ENCODE measurements at regions not wholly inside any gene's neighbourhood (a gene's known extent, or its start where the extent isn't known, plus 50 kb on each side); places are given as distances from the start of the nearest gene placed in this dataset.
"Not testable (repeated sequence)": the region's sequence is repeated elsewhere in the genome, so short reads cannot be mapped to it uniquely, and the experiment has no call there.

DNA sequence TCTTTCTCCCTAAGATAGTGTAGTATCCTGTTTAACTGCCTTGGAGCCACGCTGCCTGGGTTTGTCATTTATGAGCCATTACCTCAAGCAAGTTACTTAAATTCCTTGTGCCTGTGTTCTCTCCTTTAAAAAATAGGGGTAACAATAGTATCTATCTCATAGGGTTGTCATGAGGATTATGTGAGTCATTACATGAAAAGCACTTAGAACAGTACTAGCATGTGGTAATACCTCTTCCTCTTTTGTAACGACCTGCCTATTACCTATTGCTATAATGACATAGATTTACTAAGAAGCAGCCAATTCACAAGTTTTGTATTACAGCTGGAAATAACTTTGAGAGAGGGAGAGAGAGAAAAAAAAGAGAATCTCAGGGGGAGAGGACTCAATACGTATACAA lies 834.7 kb downstream of the RAPGEF2 start:
- WGBS, 3 donors, result 71 to 73% (median 72%) methylated on average over 3 of the region's 3 CpGs
- Histone ChIP-seq H3K36me3 (ENCODE audit: insufficient read depth in 1 of 2, low read depth in 1 of 2) (no peaks in the 10 kb centered on the region), H3K4me1 (no peaks in the 10 kb centered on the region), H3K4me3 (no peak overlapping the region), H3K9me3 (no peaks in the 10 kb centered on the region), H3K27ac (no peak overlapping the region), H3K27me3 (ENCODE audit: insufficient read depth in 3 of 3, low read length in 2 of 3) (no peaks in the 10 kb centered on the region)
- ATAC-seq (no peak), DNase-seq (no peak)
- intact Hi-C loops (cut with DNase I), result no loop called here
- TF ChIP-seq CTCF (IDR thresholded peaks at IDR 0.05), result no peak

- ATAC-seq; H3K27me3 ChIP-seq (ENCODE audit: insufficient read depth in 3 of 3, low read length in 2 of 3); H3K4me1 ChIP-seq; DNase-seq; intact Hi-C loops (cut with DNase I); H3K9me3 ChIP-seq; H3K27ac ChIP-seq; H3K4me3 ChIP-seq; H3K36me3 ChIP-seq (ENCODE audit: insufficient read depth in 1 of 2, low read depth in 1 of 2): not testable (repeated sequence)
- 91 to 96% (median 92%) methylated on average over 10 to 24 of the region's 25 CpGs for WGBS, 3 donors
Observed at GRCh38 chr4:159939681-159940080, 836.8 kb downstream of the RAPGEF2 start.

GRCh38 chr4:159941076-159941475 lies 838.2 kb downstream of the RAPGEF2 start:
- Histone ChIP-seq H3K9me3 (no peaks in the 10 kb centered on the region), H3K27me3 (ENCODE audit: insufficient read depth in 3 of 3, low read length in 2 of 3) (no peaks in the 10 kb centered on the region), H3K36me3 (ENCODE audit: insufficient read depth in 1 of 2, low read depth in 1 of 2) (no peaks in the 10 kb centered on the region), H3K27ac (no peak overlapping the region), H3K4me3 (no peak overlapping the region), H3K4me1 (no peaks in the 10 kb centered on the region)
- TF ChIP-seq CTCF (IDR thresholded peaks at IDR 0.05), result no peak
- no peak for DNase-seq
- intact Hi-C loops (cut with DNase I), result no loop called here
- WGBS, 3 donors, result 83 to 87% (median 85%) methylated on average over 3 of the region's 3 CpGs
- no peak for ATAC-seq

DNA sequence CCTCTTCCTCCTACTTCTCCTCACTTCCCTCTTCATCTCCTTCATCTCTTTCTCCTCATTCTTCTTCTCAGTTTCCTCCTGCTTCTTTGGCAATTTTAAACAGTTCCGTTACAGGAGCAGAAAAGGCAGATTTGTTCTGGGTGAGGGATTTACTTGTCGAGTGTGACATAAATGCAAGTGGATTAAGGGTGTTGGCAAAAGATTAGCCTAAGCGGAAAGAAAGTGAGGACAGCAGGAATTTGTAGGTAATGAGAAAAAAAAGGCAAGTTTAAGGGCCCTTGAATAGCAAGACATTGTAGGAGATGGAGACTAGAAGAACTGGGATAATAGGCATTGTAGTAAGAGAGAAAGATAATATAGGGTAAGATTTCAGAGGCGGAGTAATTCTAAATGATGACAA lies 841.6 kb downstream of the RAPGEF2 start:
- Histone ChIP-seq H3K9me3 (no peaks in the 10 kb centered on the region), H3K36me3 (ENCODE audit: insufficient read depth in 1 of 2, low read depth in 1 of 2) (no peaks in the 10 kb centered on the region), H3K4me3 (no peak overlapping the region), H3K27me3 (ENCODE audit: insufficient read depth in 3 of 3, low read length in 2 of 3) (no peaks in the 10 kb centered on the region), H3K27ac (no peak overlapping the region), H3K4me1 (no peaks in the 10 kb centered on the region)
- DNase-seq, result no peak
- no peak for TF ChIP-seq CTCF (IDR thresholded peaks at IDR 0.05)
- intact Hi-C loops (cut with DNase I), result no loop called here
- WGBS, 3 donors, result 41 to 52% (median 43%) methylated on average over 4 of the region's 4 CpGs
- no peak for ATAC-seq

DNA sequence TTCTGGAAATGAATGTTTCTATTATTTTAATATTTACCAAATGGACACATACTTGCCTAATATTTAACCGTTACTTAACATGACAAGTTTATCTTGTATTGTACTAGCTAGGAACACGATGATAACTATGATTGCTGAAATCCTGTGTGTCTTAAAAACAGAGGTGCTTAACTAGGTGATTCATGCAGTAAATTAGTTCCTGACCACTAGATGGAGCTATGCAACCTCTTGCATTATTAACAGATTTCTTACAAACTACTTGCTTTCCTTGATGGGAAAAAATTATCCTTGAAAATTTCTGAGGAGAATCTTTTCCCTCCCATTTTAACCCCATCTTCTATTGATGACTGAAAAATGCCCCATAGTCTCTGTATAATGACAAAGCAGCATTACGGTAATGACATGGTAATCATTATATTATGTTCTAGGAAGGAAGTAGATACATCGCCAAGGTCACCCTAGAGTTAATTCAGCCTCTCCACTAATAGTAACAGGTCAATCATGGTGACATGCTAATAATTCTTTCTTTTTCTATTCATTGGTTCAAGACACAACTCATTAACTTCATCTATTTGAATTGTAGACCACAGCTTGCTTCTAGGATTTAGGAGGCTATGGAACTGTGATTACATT lies 844.2 kb downstream of the RAPGEF2 start:
- intact Hi-C loops (cut with DNase I), result no loop called here

More for the DNA sequence above, 844.2 kb downstream of the RAPGEF2 start:
- H3K4me3 ChIP-seq, result no peak overlapping the region
- TF ChIP-seq CTCF (IDR thresholded peaks at IDR 0.05), result peak; percentile 46
- H3K9me3 ChIP-seq, result no peaks in the 10 kb centered on the region
- 39 to 48% (median 41%) methylated on average over 4 of the region's 4 CpGs for WGBS, 3 donors
- no peak overlapping the region for H3K27ac ChIP-seq
- ATAC-seq, result no peak
- H3K36me3 ChIP-seq (ENCODE audit: insufficient read depth in 1 of 2, low read depth in 1 of 2), result no peaks in the 10 kb centered on the region
- DNase-seq, result no peak
- H3K4me1 ChIP-seq, result no peaks in the 10 kb centered on the region
- H3K27me3 ChIP-seq (ENCODE audit: insufficient read depth in 3 of 3, low read length in 2 of 3), result peaks cover 0 to 2% (median 0%) of the 10 kb centered on the region in 3 donors
